Neural crest cell (in vitro differentiated cells): ENCODE measurements at regions not wholly inside any gene's neighbourhood (a gene's known extent, or its start where the extent isn't known, plus 50 kb on each side); places are given as distances from the start of the nearest gene placed in this dataset.

Experiments used
- DNase-seq: peaks from one replicate; pipeline ENCODE4 v3.0.0; 2021; ENCODE audit warnings: low read depth, mixed read lengths, low spot score
- H3K27ac Mint-ChIP-seq: one replicate; pipeline ENCODE4 v1.8.0; 2021; ENCODE audit warnings: mild to moderate bottlenecking, mixed read lengths; ENCODE audit not compliant: unreplicated experiment
- H3K27me3 Mint-ChIP-seq: 2 replicates; pipeline ENCODE4 v1.8.0; 2021; ENCODE audit warnings: low read depth, mild to moderate bottlenecking, mixed read lengths
- H3K36me3 Mint-ChIP-seq: 2 replicates; pipeline ENCODE4 v1.8.0; 2021; ENCODE audit warnings: low read depth, mild to moderate bottlenecking, mixed read lengths
- H3K4me1 Mint-ChIP-seq: 2 replicates; pipeline ENCODE4 v1.8.0; 2021; ENCODE audit warnings: mixed read lengths
- H3K4me3 Mint-ChIP-seq: one replicate; pipeline ENCODE4 v1.8.0; 2021; ENCODE audit warnings: mild to moderate bottlenecking, mixed read lengths
- H3K9me3 Mint-ChIP-seq: 2 replicates; pipeline ENCODE4 v1.8.0; 2021; ENCODE audit warnings: mixed read lengths
- CTCF ChIP-seq: fragments of 200-600 bp; sonication (generic); conservative IDR thresholded peaks from 2 replicates; pipeline ENCODE4 v1.5.0; 2021; ENCODE audit warnings: antibody characterized with exemption, mild to moderate bottlenecking

DNA sequence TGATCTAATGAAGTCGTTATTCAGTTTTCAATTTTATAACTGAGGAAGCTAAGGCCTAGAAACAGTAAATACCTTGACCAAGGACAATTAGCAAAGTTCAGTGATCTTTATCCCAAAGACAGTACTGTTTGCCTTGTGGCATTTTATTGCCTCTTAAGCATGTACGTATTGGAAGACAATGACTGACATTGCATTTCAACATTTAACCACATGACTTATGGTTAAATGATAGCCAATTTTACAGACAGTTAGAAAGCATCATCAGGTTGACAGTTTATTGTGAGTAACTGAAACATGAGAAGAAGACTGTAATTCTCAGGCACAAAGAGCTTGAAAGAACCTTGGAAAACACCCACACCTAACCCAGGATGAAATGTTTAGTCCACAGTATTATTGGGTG lies 390.8 kb upstream of the ZNF385D start:
- H3K36me3 Mint-ChIP-seq = no peaks in the 10 kb centered on the region
- no peak overlapping the region for H3K4me3 Mint-ChIP-seq

GRCh38 chr3:22147161-22147560 lies 396.2 kb upstream of the ZNF385D start:
- no peak for DNase-seq
- H3K27me3 Mint-ChIP-seq = no peaks in the 10 kb centered on the region
- no peaks in the 10 kb centered on the region for H3K36me3 Mint-ChIP-seq
- H3K27ac Mint-ChIP-seq = no peak overlapping the region
- H3K9me3 Mint-ChIP-seq = no peaks in the 10 kb centered on the region
- H3K4me1 Mint-ChIP-seq = no peaks in the 10 kb centered on the region
- TF ChIP-seq CTCF = no peak
- H3K4me3 Mint-ChIP-seq = no peak overlapping the region

More for the DNA sequence above, 390.8 kb upstream of the ZNF385D start:
- Mint-ChIP-seq H3K27me3 (no peaks in the 10 kb centered on the region), H3K4me1 (no peaks in the 10 kb centered on the region), H3K9me3 (no peaks in the 10 kb centered on the region), H3K27ac (no peak overlapping the region)
- DNase-seq = no peak
- TF ChIP-seq CTCF = no peak

DNA sequence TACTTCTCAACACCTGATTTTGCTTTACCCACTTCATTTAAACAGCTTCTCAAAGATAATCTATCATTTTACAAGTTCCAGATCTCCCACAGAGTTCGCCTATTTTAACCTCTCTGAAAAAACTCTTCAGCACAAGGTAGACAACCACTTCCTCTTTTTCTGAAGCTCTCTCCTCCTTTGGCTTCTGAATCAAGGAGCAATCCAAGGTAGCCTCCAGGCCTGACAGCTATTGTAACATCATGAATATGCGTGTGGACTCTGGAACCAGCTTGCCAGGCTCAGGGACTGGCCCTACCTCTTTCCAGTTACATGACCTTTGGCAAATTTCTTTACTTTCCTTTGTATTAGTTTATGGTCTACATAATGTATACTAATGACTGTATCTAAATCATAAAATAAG lies 405.9 kb upstream of the ZNF385D start:
- H3K9me3 Mint-ChIP-seq = no peaks in the 10 kb centered on the region
- no peaks in the 10 kb centered on the region for H3K36me3 Mint-ChIP-seq
- TF ChIP-seq CTCF = no peak
- H3K4me3 Mint-ChIP-seq = no peak overlapping the region
- H3K4me1 Mint-ChIP-seq = no peaks in the 10 kb centered on the region
- no peaks in the 10 kb centered on the region for H3K27me3 Mint-ChIP-seq
- DNase-seq = no peak
- H3K27ac Mint-ChIP-seq = no peak overlapping the region

- H3K27ac Mint-ChIP-seq = no peak overlapping the region
- H3K9me3 Mint-ChIP-seq = no peaks in the 10 kb centered on the region
- H3K27me3 Mint-ChIP-seq = no peaks in the 10 kb centered on the region
- no peak for DNase-seq
- no peak for TF ChIP-seq CTCF
- H3K36me3 Mint-ChIP-seq = no peaks in the 10 kb centered on the region
- H3K4me1 Mint-ChIP-seq = no peaks in the 10 kb centered on the region
- no peak overlapping the region for H3K4me3 Mint-ChIP-seq
Observed at GRCh38 chr3:22157848-22158247, 406.8 kb upstream of the ZNF385D start.

GRCh38 chr3:22159004-22159695 lies 408.1 kb upstream of the ZNF385D start:
- Mint-ChIP-seq H3K27me3 (no peaks in the 10 kb centered on the region), H3K4me1 (no peaks in the 10 kb centered on the region), H3K9me3 (no peaks in the 10 kb centered on the region), H3K4me3 (no peak overlapping the region), H3K27ac (no peak overlapping the region), H3K36me3 (no peaks in the 10 kb centered on the region)
- no peak for DNase-seq
- no peak for TF ChIP-seq CTCF
